ENCODE measurements at regions not wholly inside any gene's neighbourhood (a gene's known extent, or its start where the extent isn't known, plus 50 kb on each side); places are given as distances from the start of the nearest gene placed in this dataset.

DNA sequence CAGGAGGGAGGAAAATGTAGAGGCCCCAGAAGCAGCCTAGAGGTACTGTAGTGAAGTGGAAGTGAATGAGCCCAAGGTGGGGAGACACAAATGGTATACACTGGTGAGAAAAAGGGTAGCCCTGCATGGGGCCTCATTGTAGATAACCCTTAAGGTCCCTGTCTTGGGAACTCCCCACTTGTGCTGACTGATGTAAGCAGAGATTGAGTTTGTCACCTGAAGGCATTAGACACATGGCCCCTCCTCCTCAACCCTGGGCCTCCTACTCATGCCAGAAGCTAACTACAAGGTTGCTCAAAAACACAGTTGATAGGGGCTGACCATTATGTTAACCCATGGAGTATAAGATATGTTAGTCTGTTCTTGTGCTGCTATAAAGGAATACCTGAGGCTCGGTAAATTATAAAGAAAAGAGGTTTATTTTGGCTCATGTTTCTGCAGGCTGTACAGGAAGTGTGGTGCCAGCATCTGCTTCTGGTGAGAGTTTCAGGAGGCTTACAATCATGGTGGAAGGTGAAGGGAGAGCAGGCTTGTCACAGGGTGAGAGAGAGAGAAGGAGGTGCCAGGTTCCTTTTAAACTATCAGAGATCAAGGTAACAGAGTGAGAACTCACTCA is 84.6 kb upstream of the RNU6-1 start:
- Histone ChIP-seq H3K4me1 (replicated peaks in 1 of 2) (no peaks in the 10 kb centered on the region), H3K4me3 (no peak overlapping the region), H3K9me3 (replicated peaks in 1 of 3) (no peaks in the 10 kb centered on the region), H3K27me3 (no peaks in the 10 kb centered on the region), H3K27ac (no peak overlapping the region), H3K36me3 (replicated peaks in 1 of 2) (no peaks in the 10 kb centered on the region)
- TF ChIP-seq POLR2A (IDR thresholded peaks at IDR 0.05) = no peak
- TF ChIP-seq, protein P1, sequence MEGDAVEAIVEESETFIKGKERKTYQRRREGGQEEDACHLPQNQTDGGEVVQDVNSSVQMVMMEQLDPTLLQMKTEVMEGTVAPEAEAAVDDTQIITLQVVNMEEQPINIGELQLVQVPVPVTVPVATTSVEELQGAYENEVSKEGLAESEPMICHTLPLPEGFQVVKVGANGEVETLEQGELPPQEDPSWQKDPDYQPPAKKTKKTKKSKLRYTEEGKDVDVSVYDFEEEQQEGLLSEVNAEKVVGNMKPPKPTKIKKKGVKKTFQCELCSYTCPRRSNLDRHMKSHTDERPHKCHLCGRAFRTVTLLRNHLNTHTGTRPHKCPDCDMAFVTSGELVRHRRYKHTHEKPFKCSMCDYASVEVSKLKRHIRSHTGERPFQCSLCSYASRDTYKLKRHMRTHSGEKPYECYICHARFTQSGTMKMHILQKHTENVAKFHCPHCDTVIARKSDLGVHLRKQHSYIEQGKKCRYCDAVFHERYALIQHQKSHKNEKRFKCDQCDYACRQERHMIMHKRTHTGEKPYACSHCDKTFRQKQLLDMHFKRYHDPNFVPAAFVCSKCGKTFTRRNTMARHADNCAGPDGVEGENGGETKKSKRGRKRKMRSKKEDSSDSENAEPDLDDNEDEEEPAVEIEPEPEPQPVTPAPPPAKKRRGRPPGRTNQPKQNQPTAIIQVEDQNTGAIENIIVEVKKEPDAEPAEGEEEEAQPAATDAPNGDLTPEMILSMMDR (IDR thresholded peaks at IDR 0.05) = no peak
- DNase-seq = no peak
- WGBS, 4 donors = 82 to 100% (median 93%) methylated on average over 1 of the region's 1 CpG
- intact Hi-C loops (cut with DNase I) = no loop called here

DNA sequence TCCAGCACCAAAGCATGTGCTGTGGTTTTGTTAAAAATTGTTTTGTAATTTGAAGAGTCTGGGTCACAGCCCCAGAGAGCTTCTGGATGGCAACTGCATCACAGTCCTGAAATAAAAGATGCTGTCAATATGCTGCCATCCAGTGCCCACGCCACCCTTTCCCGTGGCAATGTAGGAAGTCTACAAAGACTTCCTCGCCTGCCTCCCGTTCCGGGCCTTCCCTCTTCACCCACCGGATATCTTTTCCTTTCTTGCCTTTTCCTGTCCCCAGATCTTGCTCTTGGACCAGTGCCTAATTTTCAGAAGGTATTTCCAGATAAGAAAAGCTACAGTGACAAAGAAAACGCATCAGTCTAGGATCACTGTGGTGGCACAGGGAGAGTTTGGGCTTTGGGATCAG is 85.3 kb upstream of the RNU6-1 start:
- Histone ChIP-seq H3K27ac (no peak overlapping the region), H3K4me1 (replicated peaks in 1 of 2) (no peaks in the 10 kb centered on the region), H3K4me3 (no peak overlapping the region), H3K27me3 (no peaks in the 10 kb centered on the region), H3K36me3 (replicated peaks in 1 of 2) (no peaks in the 10 kb centered on the region), H3K9me3 (replicated peaks in 1 of 3) (no peaks in the 10 kb centered on the region)
- 73 to 82% (median 76%) methylated on average over 7 of the region's 7 CpGs for WGBS, 4 donors
- TF ChIP-seq POLR2A (IDR thresholded peaks at IDR 0.05) = no peak
- TF ChIP-seq, protein P1 (IDR thresholded peaks at IDR 0.05) = no peak
- intact Hi-C loops (cut with DNase I) = no loop called here
- no peak for DNase-seq

DNA sequence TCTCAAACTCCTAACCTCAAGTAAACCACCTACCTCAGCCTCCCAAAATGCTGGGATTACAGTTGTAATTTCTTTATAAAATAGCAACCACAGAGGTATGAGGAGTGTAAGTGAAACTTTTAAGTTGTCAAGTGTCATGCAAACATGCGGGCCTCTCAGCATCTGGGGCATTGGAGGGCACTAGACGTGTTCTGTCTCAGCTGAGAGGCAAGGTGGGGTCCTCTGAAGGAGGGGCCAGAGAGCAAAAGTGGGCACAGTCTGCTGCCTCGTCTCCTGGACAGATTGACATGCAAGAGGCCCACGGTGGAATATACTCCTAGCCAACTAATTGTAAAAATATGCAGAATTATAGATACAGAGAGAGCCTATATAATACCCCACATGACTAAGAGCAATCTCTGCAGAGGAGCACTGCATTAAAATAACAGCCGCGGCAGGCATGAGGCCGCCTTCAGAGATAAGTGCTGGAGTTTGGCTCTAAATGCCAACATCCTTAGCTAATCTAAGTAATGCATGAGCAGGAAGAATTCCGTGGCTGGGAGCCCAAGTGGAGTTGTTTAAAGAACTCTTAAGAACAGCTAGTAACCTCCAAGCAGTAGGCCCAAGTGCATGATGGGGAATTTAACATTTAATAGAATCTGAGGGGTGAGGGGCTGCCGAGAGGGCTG is 87.8 kb upstream of the RNU6-1 start:
- peak in 6 of 7 donors; percentile 18 to 73 (median 52) for DNase-seq
- WGBS, 4 donors = 51 to 65% (median 57%) methylated on average over 8 to 9 of the region's 9 CpGs
- no peaks in the 10 kb centered on the region for H3K4me1 ChIP-seq (replicated peaks in 1 of 2)
- peak overlapping the region in 1 of 5 donors; percentile 14 for H3K27ac ChIP-seq
- H3K4me3 ChIP-seq = no peak overlapping the region
- H3K9me3 ChIP-seq (replicated peaks in 1 of 3) = no peaks in the 10 kb centered on the region
- no peaks in the 10 kb centered on the region for H3K36me3 ChIP-seq (replicated peaks in 1 of 2)
- no peak for TF ChIP-seq POLR2A (IDR thresholded peaks at IDR 0.05)
- TF ChIP-seq, protein P1 (IDR thresholded peaks at IDR 0.05) = no peak
- intact Hi-C loops (cut with DNase I) = no loop called here
- H3K27me3 ChIP-seq = no peaks in the 10 kb centered on the region

DNA sequence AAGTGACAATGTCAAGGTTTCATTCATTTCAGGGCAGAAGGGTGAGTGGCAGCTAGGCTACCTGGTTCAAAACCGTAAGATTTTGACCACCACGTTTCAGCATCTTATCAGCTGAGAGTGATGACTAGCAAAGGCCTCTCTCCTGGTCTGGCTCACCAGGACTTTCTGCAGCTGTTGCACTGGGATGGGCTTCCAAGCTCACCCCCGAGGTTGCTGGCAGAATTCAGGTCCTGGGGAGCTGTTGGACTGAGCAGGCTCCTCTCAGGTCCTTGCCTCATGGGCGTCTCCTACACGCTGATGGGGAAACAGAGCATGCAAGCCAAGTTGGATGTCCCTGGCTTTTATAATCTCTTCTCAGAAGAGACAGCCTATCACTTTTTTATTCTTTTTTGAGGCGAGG is 88.8 kb upstream of the RNU6-1 start:
- Histone ChIP-seq H3K4me3 (no peak overlapping the region), H3K9me3 (replicated peaks in 1 of 3) (no peaks in the 10 kb centered on the region), H3K36me3 (replicated peaks in 1 of 2) (no peaks in the 10 kb centered on the region), H3K4me1 (replicated peaks in 1 of 2) (no peaks in the 10 kb centered on the region), H3K27me3 (no peaks in the 10 kb centered on the region), H3K27ac (no peak overlapping the region)
- intact Hi-C loops (cut with DNase I) = no loop called here
- 70 to 88% (median 82%) methylated on average over 6 of the region's 6 CpGs for WGBS, 4 donors
- no peak for TF ChIP-seq POLR2A (IDR thresholded peaks at IDR 0.05)
- TF ChIP-seq, protein P1 (IDR thresholded peaks at IDR 0.05) = no peak
- no peak for DNase-seq

Measured in adrenal gland (tissue), 9 donors.